Trophoblast cell (in vitro differentiated cells and primary cell): ENCODE measurements at regions not wholly inside any gene's neighbourhood (a gene's known extent, or its start where the extent isn't known, plus 50 kb on each side); places are given as distances from the start of the nearest gene placed in this dataset.

ENCODE experiments used
- DNase-seq, 2 donors: peaks; one replicate each; pipeline ENCODE4 v3.0.0-alpha.2; 2016
- H2AFZ ChIP-seq: 2 replicates; pipeline ENCODE4 v1.6.1; 2013; ENCODE audit warnings: low read length, moderate library complexity, mild to moderate bottlenecking; ENCODE audit not compliant: insufficient read depth, poor library complexity
- H2AK5ac ChIP-seq: 2 replicates; pipeline ENCODE4 v1.6.1; 2013; ENCODE audit warnings: mild to moderate bottlenecking, low read length
- H2BK120ac ChIP-seq: 2 replicates; pipeline ENCODE4 v1.6.1; 2013; ENCODE audit warnings: low read length, mild to moderate bottlenecking, moderate library complexity; ENCODE audit not compliant: insufficient read depth, poor library complexity
- H2BK12ac ChIP-seq: 2 replicates; pipeline ENCODE4 v1.6.1; 2013; ENCODE audit warnings: mild to moderate bottlenecking, low read length, moderate library complexity
- H2BK5ac ChIP-seq: 2 replicates; pipeline ENCODE4 v1.6.1; 2013; ENCODE audit warnings: low read length, low read depth, moderate library complexity, mild to moderate bottlenecking; ENCODE audit not compliant: poor library complexity
- H3K14ac ChIP-seq: 2 replicates; pipeline ENCODE4 v1.6.1; 2013; ENCODE audit warnings: mild to moderate bottlenecking, low read length
- H3K18ac ChIP-seq: 2 replicates; pipeline ENCODE4 v1.6.1; 2013; ENCODE audit warnings: mild to moderate bottlenecking, low read length
- H3K23ac ChIP-seq: 2 replicates; pipeline ENCODE4 v1.6.1; 2013; ENCODE audit warnings: low read length
- H3K27ac ChIP-seq: 2 replicates; pipeline ENCODE4 v1.5.1; 2013; ENCODE audit warnings: low read depth, mild to moderate bottlenecking, inconsistent platforms, low read length, moderate library complexity
- H3K27me3 ChIP-seq: 2 replicates; pipeline ENCODE4 v1.6.1; 2013; ENCODE audit warnings: inconsistent platforms, mild to moderate bottlenecking, low read length, moderate library complexity; ENCODE audit not compliant: insufficient read depth
- H3K36me3 ChIP-seq, 2 experiments: 1 replicate in 1 of 2; 2 replicates in 1 of 2; pipeline ENCODE4 v1.6.1; 2013; ENCODE audit warnings: low read length in 2 of 2, mild to moderate bottlenecking in 2 of 2, moderate library complexity in 1 of 2; ENCODE audit not compliant: insufficient read depth in 2 of 2, control insufficient read depth in 1 of 2
- H3K4ac ChIP-seq: 2 replicates; pipeline ENCODE4 v1.6.1; 2013; ENCODE audit warnings: low read depth, mild to moderate bottlenecking, low read length, moderate library complexity
- H3K4me1 ChIP-seq, 2 experiments: 1 replicate in 1 of 2; 2 replicates in 1 of 2; pipeline ENCODE4 v1.6.1; 2013; ENCODE audit warnings: low read length in 2 of 2, mild to moderate bottlenecking in 2 of 2, moderate library complexity in 1 of 2; ENCODE audit not compliant: insufficient read depth in 2 of 2, control insufficient read depth in 1 of 2
- H3K4me2 ChIP-seq: 2 replicates; pipeline ENCODE4 v1.6.1; 2013; ENCODE audit warnings: inconsistent platforms, mild to moderate bottlenecking, low read length, moderate library complexity
- H3K4me3 ChIP-seq: 2 replicates; pipeline ENCODE4 v1.5.1; 2013; ENCODE audit warnings: mild to moderate bottlenecking, low read depth, low read length, inconsistent platforms
- H3K79me1 ChIP-seq: one replicate; pipeline ENCODE4 v1.6.1; 2013; ENCODE audit warnings: low read length
- H3K79me2 ChIP-seq: 2 replicates; pipeline ENCODE4 v1.6.1; 2013; ENCODE audit warnings: low read length, mild to moderate bottlenecking; ENCODE audit not compliant: control insufficient read depth, insufficient read depth, poor library complexity
- H3K9ac ChIP-seq: 2 replicates; pipeline ENCODE4 v1.6.1; 2013; ENCODE audit warnings: mild to moderate bottlenecking, low read length
- H3K9me3 ChIP-seq: 2 replicates; pipeline ENCODE4 v1.6.1; 2013; ENCODE audit warnings: low read depth, mild to moderate bottlenecking, control low read depth, inconsistent platforms, low read length; ENCODE audit not compliant: insufficient read depth
- H4K12ac ChIP-seq: 2 replicates; pipeline ENCODE4 v1.6.1; 2013; ENCODE audit warnings: low read depth, mild to moderate bottlenecking, low read length, moderate library complexity
- H4K8ac ChIP-seq: 2 replicates; pipeline ENCODE4 v1.6.1; 2013; ENCODE audit warnings: low read depth, mild to moderate bottlenecking, low read length, moderate library complexity
- H4K91ac ChIP-seq: one replicate; pipeline ENCODE4 v1.6.1; 2013; ENCODE audit warnings: low read depth, mild to moderate bottlenecking, low read length, moderate library complexity
- WGBS: extraction: QIAGEN DNeasy Blood & Tissue Kit; methylation state at CpG from one replicate; pipeline ENCODE4 v1.1.7; 2013; ENCODE audit warnings: missing lambda C conversion rate; ENCODE audit not compliant: insufficient read length, insufficient coverage; ENCODE audit errors: extremely low coverage; 5-methylcytosine and 5-hydroxymethylcytosine counted together

GRCh38 chr4:136301749-136302495 is 1230.4 kb downstream of the PCDH18 start:
- Histone ChIP-seq H3K4me2 (no peak overlapping the region), H3K79me2 (no peaks in the 10 kb centered on the region), H3K4me1 (no peaks in the 10 kb centered on the region), H3K4ac (no peak overlapping the region), H2AFZ (no peak overlapping the region), H2BK12ac (no peak overlapping the region), H3K79me1 (no peaks in the 10 kb centered on the region), H3K18ac (no peak overlapping the region), H4K12ac (no peak overlapping the region), H2BK5ac (no peak overlapping the region), H3K23ac (no peak overlapping the region), H3K9me3 (no peaks in the 10 kb centered on the region), H4K8ac (no peak overlapping the region), H3K36me3 (no peaks in the 10 kb centered on the region), H4K91ac (no peak overlapping the region), H3K27me3 (no peaks in the 10 kb centered on the region), H3K9ac (no peak overlapping the region), H3K14ac (no peak overlapping the region), H3K27ac (no peak overlapping the region), H2AK5ac (no peak overlapping the region), H2BK120ac (no peak overlapping the region), H3K4me3 (no peak overlapping the region)
- DNase-seq = no peak

GRCh38 chr4:136283977-136284376 is 1248.3 kb downstream of the PCDH18 start:
- no peak overlapping the region for H3K4ac ChIP-seq
- H3K23ac ChIP-seq = no peak overlapping the region
- no peak overlapping the region for H2AK5ac ChIP-seq
- no peak overlapping the region for H3K4me3 ChIP-seq
- H4K12ac ChIP-seq = no peak overlapping the region
- no peak overlapping the region for H3K27ac ChIP-seq
- no peak overlapping the region for H4K91ac ChIP-seq
- H3K18ac ChIP-seq = no peak overlapping the region
- H3K4me1 ChIP-seq = no peaks in the 10 kb centered on the region
- H4K8ac ChIP-seq = no peak overlapping the region
- no peak for DNase-seq
- peaks cover 2% of the 10 kb centered on the region for H3K9me3 ChIP-seq
- H2BK120ac ChIP-seq = no peak overlapping the region
- H3K27me3 ChIP-seq = no peaks in the 10 kb centered on the region
- no CpG with 5 or more reads among the region's 2 CpGs for WGBS
- H3K9ac ChIP-seq = no peak overlapping the region
- H2BK5ac ChIP-seq = no peak overlapping the region
- H3K79me2 ChIP-seq = no peaks in the 10 kb centered on the region
- no peaks in the 10 kb centered on the region for H3K79me1 ChIP-seq
- H3K36me3 ChIP-seq = no peaks in the 10 kb centered on the region
- no peak overlapping the region for H2AFZ ChIP-seq
- H2BK12ac ChIP-seq = no peak overlapping the region
- no peak overlapping the region for H3K14ac ChIP-seq
- no peak overlapping the region for H3K4me2 ChIP-seq

- WGBS = no CpG with 5 or more reads among the region's 1 CpG
- Histone ChIP-seq H3K27ac (no peak overlapping the region), H3K18ac (no peak overlapping the region)
Measured at GRCh38 chr4:136281889-136282288, 1250.4 kb downstream of the PCDH18 start.

GRCh38 chr4:136281307-136281706 is 1251.0 kb downstream of the PCDH18 start:
- H2AK5ac ChIP-seq = no peak overlapping the region
- no peak overlapping the region for H2BK12ac ChIP-seq
- no peak overlapping the region for H2BK5ac ChIP-seq
- no peaks in the 10 kb centered on the region for H3K79me1 ChIP-seq
- H4K91ac ChIP-seq = no peak overlapping the region
- no peak overlapping the region for H3K23ac ChIP-seq
- no peak overlapping the region for H3K18ac ChIP-seq
- no peak for DNase-seq
- no peaks in the 10 kb centered on the region for H3K79me2 ChIP-seq
- no peak overlapping the region for H3K27ac ChIP-seq
- no peaks in the 10 kb centered on the region for H3K27me3 ChIP-seq
- H3K9ac ChIP-seq = no peak overlapping the region
- no peak overlapping the region for H2AFZ ChIP-seq
- WGBS = no CpG with 5 or more reads among the region's 6 CpGs
- H3K4me2 ChIP-seq = no peak overlapping the region
- no peak overlapping the region for H4K8ac ChIP-seq
- peaks cover 2% of the 10 kb centered on the region for H3K9me3 ChIP-seq
- no peak overlapping the region for H3K4me3 ChIP-seq
- no peak overlapping the region for H2BK120ac ChIP-seq
- H3K4me1 ChIP-seq = no peaks in the 10 kb centered on the region
- H3K4ac ChIP-seq = no peak overlapping the region
- no peak overlapping the region for H4K12ac ChIP-seq
- H3K14ac ChIP-seq = no peak overlapping the region
- no peaks in the 10 kb centered on the region for H3K36me3 ChIP-seq

More at GRCh38 chr4:136281889-136282288, 1250.4 kb downstream of the PCDH18 start:
- Histone ChIP-seq H3K14ac (no peak overlapping the region), H3K4ac (no peak overlapping the region), H2BK5ac (no peak overlapping the region), H3K27me3 (no peaks in the 10 kb centered on the region), H2AK5ac (no peak overlapping the region), H4K12ac (no peak overlapping the region), H2BK120ac (no peak overlapping the region), H3K4me3 (no peak overlapping the region), H2AFZ (no peak overlapping the region), H3K4me1 (no peaks in the 10 kb centered on the region), H3K4me2 (no peak overlapping the region), H3K36me3 (no peaks in the 10 kb centered on the region), H3K9ac (no peak overlapping the region), H4K91ac (no peak overlapping the region), H3K9me3 (peaks cover 2% of the 10 kb centered on the region), H2BK12ac (no peak overlapping the region), H3K79me2 (no peaks in the 10 kb centered on the region), H3K23ac (no peak overlapping the region), H4K8ac (no peak overlapping the region), H3K79me1 (no peaks in the 10 kb centered on the region)
- no peak for DNase-seq
